K562 (cell line): ENCODE measurements at regions not wholly inside any gene's neighbourhood (a gene's known extent, or its start where the extent isn't known, plus 50 kb on each side); places are given as distances from the start of the nearest gene placed in this dataset.
"Not testable (repeated sequence)": the region's sequence is repeated elsewhere in the genome, so short reads cannot be mapped to it uniquely, and the experiment has no call there.

Experiments used
- ATAC-seq: fragments of 200-7000 bp; cut with Tn5 transposase; 3 replicates; pipeline ENCODE4 v1.9.1; 2020; ENCODE audit warnings: moderate library complexity
- BruUV-seq: library from RNA; stranded (reverse); fragments of 400-500 nt; replicated peaks from 2 replicates; lab custom pipeline; 2021; lab: Mats Ljungman, UMichigan
- CTCF ChIA-PET: fragments of 300-600 bp; formaldehyde crosslinking; extraction: SDS; loops from one replicate; lab custom pipeline; 2021; ENCODE audit warnings: low intra/inter-chr PET ratio; lab: Yijun Ruan, JAX
- POLR2A ChIA-PET: fragments of 300-600, 350-650 bp; sonication (Branson Sonifier 250); formaldehyde crosslinking; extraction: SDS; loops from one replicate; lab custom pipeline; 2021; ENCODE audit warnings: antibody characterized with exemption, inconsistent platforms; lab: Yijun Ruan, JAX
- DNase-seq, 4 experiments: peaks; one replicate each; pipeline versions ENCODE4 v3.0.0 to v3.0.0-alpha.2; 2011 to 2018; ENCODE audit warnings: low spot score in 3 of 4, mixed read lengths in 3 of 4; ENCODE audit errors: extremely low read depth in 1 of 4
- FAIRE-seq: peaks from 2 replicates; lab custom pipeline; 2011; peaks lifted over from hg19 to GRCh38; lab: Jason Lieb, UNC
- H2AFZ ChIP-seq: 2 replicates; pipeline ENCODE4 v1.6.0; 2011; ENCODE audit warnings: low read depth, low read length, control low read depth, inconsistent platforms
- H3K27ac ChIP-seq: fragments of 200-600 bp; 3 replicates; pipeline ENCODE4 v1.8.0; 2011; ENCODE audit warnings: low read depth, mild to moderate bottlenecking, control low read depth, inconsistent platforms, low read length, moderate library complexity, mixed read lengths; ENCODE audit errors: extremely low read depth
- H3K27me3 ChIP-seq, 2 experiments: fragments of 300-600 bp in 1 of 2; 2 replicates in 1 of 2; 3 replicates in 1 of 2; pipeline versions ENCODE4 v1.6.0 to v1.8.0; 2011; ENCODE audit warnings: inconsistent platforms in 2 of 2, low read length in 2 of 2, mild to moderate bottlenecking in 1 of 2, mixed read lengths in 1 of 2, moderate library complexity in 1 of 2; ENCODE audit not compliant: control insufficient read depth in 2 of 2, insufficient read depth in 2 of 2
- H3K36me3 ChIP-seq: fragments of 300-600 bp; 3 replicates; pipeline ENCODE4 v1.8.0; 2011; ENCODE audit warnings: mild to moderate bottlenecking, low read length, inconsistent platforms; ENCODE audit not compliant: control insufficient read depth, insufficient read depth
- H3K4me1 ChIP-seq, 2 experiments: fragments of 200-600 bp in 1 of 2; replicated peaks in 1 of 2; 2 replicates in 1 of 2; 3 replicates in 1 of 2; pipeline versions ENCODE4 v1.5.1 to v1.8.0; 2011; ENCODE audit warnings: inconsistent platforms in 2 of 2, low read length in 2 of 2, mild to moderate bottlenecking in 1 of 2, mixed read lengths in 1 of 2, moderate library complexity in 1 of 2; ENCODE audit not compliant: control insufficient read depth in 2 of 2, insufficient read depth in 2 of 2
- H3K4me2 ChIP-seq: 2 replicates; pipeline ENCODE4 v1.6.1; 2011; ENCODE audit warnings: low read length, control low read depth, inconsistent platforms, mixed read lengths; ENCODE audit not compliant: insufficient read depth
- H3K4me3 ChIP-seq: fragments of 200-600 bp; sonication (generic), shearing (Covaris generic); 2 replicates; pipeline ENCODE4 v1.5.1; 2016; ENCODE audit warnings: control low read depth, inconsistent platforms
- H3K79me2 ChIP-seq: fragments of 200-600 bp; 3 replicates; pipeline ENCODE4 v1.8.0; 2011; ENCODE audit warnings: low read length, inconsistent platforms; ENCODE audit not compliant: control insufficient read depth, insufficient read depth
- H3K9ac ChIP-seq, 2 experiments: 2 replicates each; pipeline versions ENCODE4 v1.6.0 to v1.6.1; 2011; ENCODE audit warnings: low read depth in 2 of 2, low read length in 2 of 2, control low read depth in 1 of 2, inconsistent platforms in 1 of 2, mild to moderate bottlenecking in 1 of 2, mixed read lengths in 1 of 2; ENCODE audit not compliant: insufficient read depth in 1 of 2
- H3K9me1 ChIP-seq: one replicate; pipeline ENCODE4 v1.6.0; 2011; ENCODE audit warnings: inconsistent platforms, mild to moderate bottlenecking, low read length, moderate library complexity; ENCODE audit not compliant: control insufficient read depth, insufficient read depth
- H3K9me3 ChIP-seq: replicated peaks from 2 replicates; pipeline ENCODE4 v1.5.1; 2011; ENCODE audit warnings: low read depth, low read length, inconsistent platforms; ENCODE audit not compliant: control insufficient read depth, insufficient read depth
- H4K20me1 ChIP-seq: replicated peaks from 2 replicates; pipeline ENCODE4 v1.6.1; 2011; ENCODE audit warnings: low read length, inconsistent platforms, mixed read lengths; ENCODE audit not compliant: control insufficient read depth, insufficient read depth
- ARID2 ChIP-seq: fragments of 450-650 bp; IDR thresholded peaks from 2 replicates; pipeline ENCODE4 v1.6.1; 2017; ENCODE audit warnings: antibody characterized with exemption, mild to moderate bottlenecking
- COPS2 ChIP-seq: fragments of 450-650 bp; conservative IDR thresholded peaks from 2 replicates; pipeline ENCODE4 v1.6.1; 2016; ENCODE audit warnings: mild to moderate bottlenecking, moderate library complexity
- MCM2 ChIP-seq: fragments of 450-650 bp; IDR thresholded peaks from 2 replicates; pipeline ENCODE4 v1.6.1; 2017; ENCODE audit warnings: low read depth, mild to moderate bottlenecking
- MXI1 ChIP-seq: IDR thresholded peaks from 2 replicates; pipeline ENCODE4 v1.6.1; 2011; ENCODE audit warnings: low read depth, mild to moderate bottlenecking, improper control_type of control experiment, low read length
- RBFOX2 ChIP-seq: fragments of 200-400 bp; formaldehyde crosslinking; IDR thresholded peaks from 2 replicates; pipeline ENCODE4 v1.6.1; 2017; ENCODE audit warnings: low read depth, mild to moderate bottlenecking, low read length, moderate library complexity
- RBM17 ChIP-seq: fragments of 200-400 bp; formaldehyde crosslinking; IDR thresholded peaks from 2 replicates; pipeline ENCODE4 v1.6.1; 2017; ENCODE audit warnings: low read depth, mild to moderate bottlenecking, low read length, borderline replicate concordance
- SAFB ChIP-seq: fragments of 200-400 bp; formaldehyde crosslinking; IDR thresholded peaks from 2 replicates; pipeline ENCODE4 v1.6.1; 2017; ENCODE audit warnings: low read depth, low read length, borderline replicate concordance
- TAF1 ChIP-seq: IDR thresholded peaks from 2 replicates; pipeline ENCODE4 v1.6.1; 2011; ENCODE audit warnings: mild to moderate bottlenecking, low read length, moderate library complexity; ENCODE audit not compliant: insufficient read depth, control insufficient read depth, severe bottlenecking; ENCODE audit errors: extremely low read depth
- ZNF408 ChIP-seq: fragments of 250-450 bp; sonication (Bioruptor Pico); IDR thresholded peaks from 2 replicates; pipeline ENCODE4 v1.4.0; 2020; ENCODE audit warnings: low read depth, mild to moderate bottlenecking, moderate library complexity
- ZNF444 ChIP-seq: fragments of 250-450 bp; sonication (Bioruptor Pico); IDR thresholded peaks from 2 replicates; pipeline ENCODE4 v1.4.0; 2020; ENCODE audit warnings: mild to moderate bottlenecking, moderate library complexity
- ZNF507 ChIP-seq: conservative IDR thresholded peaks from 2 replicates; pipeline ENCODE4 v1.6.1; 2017; ENCODE audit warnings: missing genetic modification characterization, missing compliant biosample characterization
- ZZZ3 ChIP-seq: fragments of 450-650 bp; IDR thresholded peaks from 2 replicates; pipeline ENCODE4 v1.6.1; 2016; ENCODE audit warnings: antibody characterized with exemption, mild to moderate bottlenecking, moderate library complexity
- WGBS: fragments of 100-300 bp; shearing (Covaris generic); methylation state at CpG from one replicate; pipeline ENCODE4 v1.1.6; 2016; ENCODE audit warnings: low coverage, mixed read lengths; ENCODE audit not compliant: insufficient coverage; ENCODE audit errors: missing lambda C conversion rate; 5-methylcytosine and 5-hydroxymethylcytosine counted together
- in situ Hi-C: fragments of 300-500 bp; cut with MboI; formaldehyde crosslinking; loops from 4 replicates; pipeline ENCODE4 v1.15.0; 2018; ENCODE audit warnings: inconsistent platforms, mixed read lengths
- intact Hi-C: fragments of 100-400 bp; cut with micrococcal nuclease; formaldehyde crosslinking; loops from 2 replicates; pipeline ENCODE4 v1.14.2; 2022
- TF ChIP-seq, protein P1 (sequence below): fragments of 250-450 bp; sonication (Bioruptor Pico); IDR thresholded peaks from 2 replicates; pipeline ENCODE4 v1.8.0; 2022; ENCODE audit warnings: inconsistent platforms, mild to moderate bottlenecking, moderate library complexity, borderline replicate concordance
- TF ChIP-seq, protein P2 (sequence below): fragments of 250-450 bp; sonication (Bioruptor Pico); IDR thresholded peaks from 2 replicates; pipeline ENCODE4 v1.5.0; 2021
- TF ChIP-seq, protein P3 (sequence below): fragments of 200-800 bp; sonication (Bioruptor generic); IDR thresholded peaks from 2 replicates; pipeline ENCODE4 v1.6.1; 2017; ENCODE audit warnings: missing genetic modification characterization, missing compliant biosample characterization

DNA sequence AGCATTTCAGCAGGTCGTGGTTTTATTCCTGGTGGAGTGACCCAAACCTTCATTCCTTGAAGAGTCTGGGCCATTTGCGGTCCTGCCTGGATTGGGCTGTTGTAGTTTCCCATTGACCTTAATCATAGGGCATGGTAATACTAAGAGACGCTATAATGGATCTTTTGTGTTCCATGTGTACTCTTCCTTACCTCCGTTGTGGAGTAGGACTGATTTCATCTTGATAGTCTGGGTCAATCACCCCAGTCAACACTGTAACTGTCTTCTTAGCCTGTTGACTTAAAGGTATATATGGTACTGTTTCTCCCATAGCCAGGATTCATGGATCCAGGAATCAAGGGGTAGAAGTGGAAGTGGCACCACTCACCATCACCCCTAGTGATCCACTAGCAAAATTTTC, 643.6 kb downstream of the PLOD2 start:
- DNase-seq, in situ Hi-C loops, H3K4me3 ChIP-seq, H3K27me3 ChIP-seq, FAIRE-seq, H3K4me1 ChIP-seq, H3K27ac ChIP-seq, H3K9ac ChIP-seq, CTCF ChIA-PET, BruUV-seq, H3K9me1 ChIP-seq, ATAC-seq, POLR2A ChIA-PET, H3K79me2 ChIP-seq, H4K20me1 ChIP-seq, intact Hi-C loops, H3K4me2 ChIP-seq, H2AFZ ChIP-seq, H3K9me3 ChIP-seq, H3K36me3 ChIP-seq: not testable (repeated sequence)
- 4% methylated on average over 4 of the region's 4 CpGs for WGBS

DNA sequence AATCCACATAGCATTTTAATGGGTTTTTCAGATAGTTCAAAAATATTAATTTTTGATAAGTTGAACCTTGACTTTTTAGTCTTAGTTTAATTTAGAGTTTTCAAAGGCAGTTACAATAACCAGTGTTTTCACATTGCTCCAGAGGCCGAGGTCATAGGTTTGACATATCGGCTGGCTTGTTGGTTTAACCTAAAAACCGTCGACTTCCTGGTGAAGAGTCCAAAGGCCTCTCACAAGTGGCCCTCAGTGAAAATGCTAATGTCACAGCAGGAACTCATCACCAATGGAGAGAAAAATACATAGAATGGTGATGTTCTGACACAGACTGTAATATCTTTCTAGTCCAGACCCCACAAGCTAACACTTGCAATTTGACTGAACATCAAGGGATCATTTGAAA, 642.3 kb downstream of the PLOD2 start:
- BruUV-seq: no TSS peak
- Histone ChIP-seq H3K36me3 (no peaks in the 10 kb centered on the region), H3K79me2 (no peaks in the 10 kb centered on the region), H4K20me1 (no peaks in the 10 kb centered on the region), H3K4me3 (no peak overlapping the region), H2AFZ (no peak overlapping the region), H3K9ac (no peak overlapping the region), H3K27ac (no peak overlapping the region), H3K4me2 (no peak overlapping the region), H3K27me3 (no peaks in the 10 kb centered on the region), H3K9me3 (no peaks in the 10 kb centered on the region), H3K9me1 (no peaks in the 10 kb centered on the region), H3K4me1 (no peaks in the 10 kb centered on the region)
- DNase-seq: no peak
- POLR2A ChIA-PET: no interaction called here
- in situ Hi-C loops: no loop called here
- no peak for ATAC-seq
- intact Hi-C loops: no loop called here
- FAIRE-seq: no peak
- WGBS: 0% methylated on average over 4 of the region's 4 CpGs
- CTCF ChIA-PET: no interaction called here
- TF ChIP-seq COPS2 (no peak), MXI1 (no peak), SAFB (no peak), ZZZ3 (no peak), TAF1 (no peak), ARID2 (no peak), RBFOX2 (no peak), MCM2 (no peak), ZNF408 (CRISPR knock-in tag) (no peak), ZNF444 (no peak), RBM17 (no peak), ZNF507 (tag) (no peak)
- TF ChIP-seq, protein P1, sequence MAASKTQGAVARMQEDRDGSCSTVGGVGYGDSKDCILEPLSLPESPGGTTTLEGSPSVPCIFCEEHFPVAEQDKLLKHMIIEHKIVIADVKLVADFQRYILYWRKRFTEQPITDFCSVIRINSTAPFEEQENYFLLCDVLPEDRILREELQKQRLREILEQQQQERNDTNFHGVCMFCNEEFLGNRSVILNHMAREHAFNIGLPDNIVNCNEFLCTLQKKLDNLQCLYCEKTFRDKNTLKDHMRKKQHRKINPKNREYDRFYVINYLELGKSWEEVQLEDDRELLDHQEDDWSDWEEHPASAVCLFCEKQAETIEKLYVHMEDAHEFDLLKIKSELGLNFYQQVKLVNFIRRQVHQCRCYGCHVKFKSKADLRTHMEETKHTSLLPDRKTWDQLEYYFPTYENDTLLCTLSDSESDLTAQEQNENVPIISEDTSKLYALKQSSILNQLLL (CRISPR knock-in tag): no peak
- TF ChIP-seq, protein P2, sequence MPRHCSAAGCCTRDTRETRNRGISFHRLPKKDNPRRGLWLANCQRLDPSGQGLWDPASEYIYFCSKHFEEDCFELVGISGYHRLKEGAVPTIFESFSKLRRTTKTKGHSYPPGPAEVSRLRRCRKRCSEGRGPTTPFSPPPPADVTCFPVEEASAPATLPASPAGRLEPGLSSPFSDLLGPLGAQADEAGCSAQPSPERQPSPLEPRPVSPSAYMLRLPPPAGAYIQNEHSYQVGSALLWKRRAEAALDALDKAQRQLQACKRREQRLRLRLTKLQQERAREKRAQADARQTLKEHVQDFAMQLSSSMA (CRISPR knock-in tag): no peak
- TF ChIP-seq, protein P3, sequence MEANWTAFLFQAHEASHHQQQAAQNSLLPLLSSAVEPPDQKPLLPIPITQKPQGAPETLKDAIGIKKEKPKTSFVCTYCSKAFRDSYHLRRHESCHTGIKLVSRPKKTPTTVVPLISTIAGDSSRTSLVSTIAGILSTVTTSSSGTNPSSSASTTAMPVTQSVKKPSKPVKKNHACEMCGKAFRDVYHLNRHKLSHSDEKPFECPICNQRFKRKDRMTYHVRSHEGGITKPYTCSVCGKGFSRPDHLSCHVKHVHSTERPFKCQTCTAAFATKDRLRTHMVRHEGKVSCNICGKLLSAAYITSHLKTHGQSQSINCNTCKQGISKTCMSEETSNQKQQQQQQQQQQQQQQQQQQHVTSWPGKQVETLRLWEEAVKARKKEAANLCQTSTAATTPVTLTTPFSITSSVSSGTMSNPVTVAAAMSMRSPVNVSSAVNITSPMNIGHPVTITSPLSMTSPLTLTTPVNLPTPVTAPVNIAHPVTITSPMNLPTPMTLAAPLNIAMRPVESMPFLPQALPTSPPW (CRISPR knock-in tag): no peak
